ENCODE measurements at regions not wholly inside any gene's neighbourhood (a gene's known extent, or its start where the extent isn't known, plus 50 kb on each side); places are given as distances from the start of the nearest gene placed in this dataset.

DNA sequence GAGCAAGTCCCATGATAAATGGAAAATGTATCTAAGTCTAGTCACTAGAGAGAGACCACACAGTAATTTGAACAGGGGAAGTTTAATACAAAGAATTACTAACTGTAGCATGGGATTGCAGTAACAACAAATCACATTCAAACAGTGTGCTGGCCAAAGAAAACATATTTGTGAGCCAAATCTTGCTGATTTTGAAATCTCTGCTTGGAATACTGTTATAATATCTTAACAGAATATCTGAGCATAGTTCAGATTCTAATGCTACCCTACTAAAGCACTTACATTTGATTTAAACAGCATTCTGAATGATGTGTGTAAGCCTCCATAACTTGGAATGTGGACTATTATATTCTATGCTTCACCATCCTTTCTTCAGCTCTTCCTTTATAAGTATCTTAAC is 270.0 kb upstream of the BRINP3 start:
- H3K27me3 ChIP-seq (ENCODE audit: insufficient read depth, insufficient read length): no peaks in the 10 kb centered on the region
- no peak for DNase-seq (ENCODE audit: low read depth, low spot score)
- H3K4me3 ChIP-seq (ENCODE audit: insufficient read length, low read depth): no peak overlapping the region
- no peaks in the 10 kb centered on the region for H3K36me3 ChIP-seq (ENCODE audit: insufficient read depth, insufficient read length, low read length)
- H3K4me1 ChIP-seq (ENCODE audit: insufficient read depth, insufficient read length): no peaks in the 10 kb centered on the region
- H3K9me3 ChIP-seq (ENCODE audit: insufficient read depth, low read length): no peaks in the 10 kb centered on the region
- TF ChIP-seq YY1 (IDR thresholded peaks at IDR 0.05; ENCODE audit: insufficient read depth, insufficient read length) (no peak), ZNF274 (IDR thresholded peaks at IDR 0.05; ENCODE audit: low read depth, low read length) (no peak), SUZ12 (IDR thresholded peaks at IDR 0.05; ENCODE audit: extremely low read depth, insufficient read depth, insufficient read length) (no peak)
- H3K9ac ChIP-seq (ENCODE audit: insufficient read length, low read depth): no peak overlapping the region

GRCh38 chr1:190752131-190752530 is 274.5 kb upstream of the BRINP3 start:
- no peaks in the 10 kb centered on the region for H3K4me1 ChIP-seq (ENCODE audit: insufficient read depth, insufficient read length)
- no peak for TF ChIP-seq ZNF274 (IDR thresholded peaks at IDR 0.05; ENCODE audit: low read depth, low read length)
- no peak for TF ChIP-seq SUZ12 (IDR thresholded peaks at IDR 0.05; ENCODE audit: extremely low read depth, insufficient read depth, insufficient read length)
- no peak for TF ChIP-seq YY1 (IDR thresholded peaks at IDR 0.05; ENCODE audit: insufficient read depth, insufficient read length)

DNA sequence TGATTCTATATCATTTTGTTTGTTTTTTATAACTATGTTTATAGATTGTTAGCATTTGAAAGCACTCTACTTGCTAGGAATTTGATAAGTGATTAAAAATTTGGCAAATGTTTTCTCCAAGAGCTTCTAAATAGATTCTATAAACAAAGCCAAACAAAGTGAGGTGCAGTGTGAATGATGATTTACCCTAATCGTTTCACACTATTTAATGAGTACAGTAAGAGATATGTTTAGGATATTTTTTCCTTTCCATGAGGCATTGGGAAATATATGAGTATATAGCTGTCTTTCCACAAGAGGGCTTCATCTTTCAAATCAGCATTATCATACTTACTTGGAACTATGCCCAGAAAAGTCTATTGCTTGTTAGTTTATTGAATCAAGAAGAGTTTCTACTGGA is 277.0 kb upstream of the BRINP3 start:
- no peak overlapping the region for H3K4me3 ChIP-seq (ENCODE audit: insufficient read length, low read depth)
- no peak for DNase-seq (ENCODE audit: low read depth, low spot score)

More at GRCh38 chr1:190752131-190752530, 274.5 kb upstream of the BRINP3 start:
- Histone ChIP-seq H3K9me3 (ENCODE audit: insufficient read depth, low read length) (no peaks in the 10 kb centered on the region), H3K27me3 (ENCODE audit: insufficient read depth, insufficient read length) (no peaks in the 10 kb centered on the region), H3K36me3 (ENCODE audit: insufficient read depth, insufficient read length, low read length) (no peaks in the 10 kb centered on the region), H3K4me3 (ENCODE audit: insufficient read length, low read depth) (no peak overlapping the region), H3K9ac (ENCODE audit: insufficient read length, low read depth) (no peak overlapping the region)
- DNase-seq (ENCODE audit: low read depth, low spot score): no peak

DNA sequence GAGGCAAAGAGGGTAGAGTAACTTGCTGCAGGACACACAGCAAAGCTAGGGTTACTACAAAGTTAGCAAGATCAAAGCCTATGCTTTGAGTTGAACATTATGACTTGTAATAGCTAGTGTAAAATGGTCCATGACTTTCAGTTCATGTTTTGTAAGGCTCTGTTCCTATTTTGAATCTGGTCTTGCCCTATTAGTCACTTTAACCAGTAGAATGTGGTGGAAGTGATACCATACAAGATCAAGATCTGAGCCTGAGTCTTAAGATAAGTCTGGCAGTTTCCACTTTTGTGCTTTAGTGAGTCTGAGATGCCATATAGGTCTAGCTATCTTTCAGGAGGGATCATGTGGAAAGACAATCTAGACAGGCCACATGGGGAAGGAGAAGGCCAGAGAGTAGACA is 282.1 kb upstream of the BRINP3 start:
- H3K4me1 ChIP-seq (ENCODE audit: insufficient read depth, insufficient read length): no peaks in the 10 kb centered on the region
- no peak overlapping the region for H3K4me3 ChIP-seq (ENCODE audit: insufficient read length, low read depth)
- H3K27me3 ChIP-seq (ENCODE audit: insufficient read depth, insufficient read length): no peaks in the 10 kb centered on the region
- TF ChIP-seq ZNF274 (IDR thresholded peaks at IDR 0.05; ENCODE audit: low read depth, low read length) (no peak), YY1 (IDR thresholded peaks at IDR 0.05; ENCODE audit: insufficient read depth, insufficient read length) (no peak), SUZ12 (IDR thresholded peaks at IDR 0.05; ENCODE audit: extremely low read depth, insufficient read depth, insufficient read length) (no peak)
- H3K36me3 ChIP-seq (ENCODE audit: insufficient read depth, insufficient read length, low read length): no peaks in the 10 kb centered on the region
- no peaks in the 10 kb centered on the region for H3K9me3 ChIP-seq (ENCODE audit: insufficient read depth, low read length)
- no peak overlapping the region for H3K9ac ChIP-seq (ENCODE audit: insufficient read length, low read depth)
- DNase-seq (ENCODE audit: low read depth, low spot score): no peak

More for the DNA sequence above, 277.0 kb upstream of the BRINP3 start:
- Histone ChIP-seq H3K36me3 (ENCODE audit: insufficient read depth, insufficient read length, low read length) (no peaks in the 10 kb centered on the region), H3K4me1 (ENCODE audit: insufficient read depth, insufficient read length) (no peaks in the 10 kb centered on the region), H3K9ac (ENCODE audit: insufficient read length, low read depth) (no peak overlapping the region), H3K27me3 (ENCODE audit: insufficient read depth, insufficient read length) (no peaks in the 10 kb centered on the region), H3K9me3 (ENCODE audit: insufficient read depth, low read length) (no peaks in the 10 kb centered on the region)
- no peak for TF ChIP-seq SUZ12 (IDR thresholded peaks at IDR 0.05; ENCODE audit: extremely low read depth, insufficient read depth, insufficient read length)
- no peak for TF ChIP-seq YY1 (IDR thresholded peaks at IDR 0.05; ENCODE audit: insufficient read depth, insufficient read length)
- no peak for TF ChIP-seq ZNF274 (IDR thresholded peaks at IDR 0.05; ENCODE audit: low read depth, low read length)

DNA sequence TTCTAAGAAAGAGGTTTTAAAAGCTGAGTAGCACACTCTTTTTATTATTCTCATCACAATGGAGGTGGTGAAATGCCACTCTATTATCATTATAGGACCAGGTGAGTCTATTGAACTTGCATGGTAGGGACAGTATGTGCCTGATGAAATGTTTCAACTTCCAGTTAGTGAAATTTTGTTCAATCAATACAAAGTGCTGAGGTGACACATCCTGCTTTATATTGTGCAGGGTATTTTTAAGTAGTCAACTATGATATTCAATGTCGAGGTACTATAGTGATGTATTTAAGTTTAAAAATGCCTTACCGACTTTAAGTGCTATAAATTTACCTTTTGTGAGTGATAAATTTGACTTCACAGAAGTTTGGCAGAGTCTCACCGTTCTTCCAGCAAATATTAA is 284.7 kb upstream of the BRINP3 start:
- TF ChIP-seq ZNF274 (IDR thresholded peaks at IDR 0.05; ENCODE audit: low read depth, low read length) (no peak), SUZ12 (IDR thresholded peaks at IDR 0.05; ENCODE audit: extremely low read depth, insufficient read depth, insufficient read length) (no peak), YY1 (IDR thresholded peaks at IDR 0.05; ENCODE audit: insufficient read depth, insufficient read length) (no peak)

GRCh38 chr1:190792873-190793272 is 315.2 kb upstream of the BRINP3 start:
- no peak overlapping the region for H3K9ac ChIP-seq (ENCODE audit: insufficient read length, low read depth)
- H3K36me3 ChIP-seq (ENCODE audit: insufficient read depth, insufficient read length, low read length): no peaks in the 10 kb centered on the region
- H3K9me3 ChIP-seq (ENCODE audit: insufficient read depth, low read length): no peaks in the 10 kb centered on the region
- H3K4me1 ChIP-seq (ENCODE audit: insufficient read depth, insufficient read length): no peaks in the 10 kb centered on the region
- H3K4me3 ChIP-seq (ENCODE audit: insufficient read length, low read depth): no peak overlapping the region
- H3K27me3 ChIP-seq (ENCODE audit: insufficient read depth, insufficient read length): no peaks in the 10 kb centered on the region
- DNase-seq (ENCODE audit: low read depth, low spot score): no peak
- TF ChIP-seq ZNF274 (IDR thresholded peaks at IDR 0.05; ENCODE audit: low read depth, low read length): no peak
- TF ChIP-seq SUZ12 (IDR thresholded peaks at IDR 0.05; ENCODE audit: extremely low read depth, insufficient read depth, insufficient read length): no peak
- TF ChIP-seq YY1 (IDR thresholded peaks at IDR 0.05; ENCODE audit: insufficient read depth, insufficient read length): no peak

More for the DNA sequence above, 284.7 kb upstream of the BRINP3 start:
- H3K4me3 ChIP-seq (ENCODE audit: insufficient read length, low read depth): no peak overlapping the region
- no peak for DNase-seq (ENCODE audit: low read depth, low spot score)
- H3K9ac ChIP-seq (ENCODE audit: insufficient read length, low read depth): no peak overlapping the region
- no peaks in the 10 kb centered on the region for H3K4me1 ChIP-seq (ENCODE audit: insufficient read depth, insufficient read length)
- no peaks in the 10 kb centered on the region for H3K36me3 ChIP-seq (ENCODE audit: insufficient read depth, insufficient read length, low read length)
- no peaks in the 10 kb centered on the region for H3K9me3 ChIP-seq (ENCODE audit: insufficient read depth, low read length)
- H3K27me3 ChIP-seq (ENCODE audit: insufficient read depth, insufficient read length): no peaks in the 10 kb centered on the region

GRCh38 chr1:190807629-190808028 is 330.0 kb upstream of the BRINP3 start:
- Histone ChIP-seq H3K27me3 (ENCODE audit: insufficient read depth, insufficient read length) (no peaks in the 10 kb centered on the region), H3K36me3 (ENCODE audit: insufficient read depth, insufficient read length, low read length) (no peaks in the 10 kb centered on the region), H3K4me3 (ENCODE audit: insufficient read length, low read depth) (no peak overlapping the region), H3K9me3 (ENCODE audit: insufficient read depth, low read length) (no peaks in the 10 kb centered on the region), H3K4me1 (ENCODE audit: insufficient read depth, insufficient read length) (no peaks in the 10 kb centered on the region), H3K9ac (ENCODE audit: insufficient read length, low read depth) (no peak overlapping the region)
- DNase-seq (ENCODE audit: low read depth, low spot score): no peak
- TF ChIP-seq ZNF274 (IDR thresholded peaks at IDR 0.05; ENCODE audit: low read depth, low read length) (no peak), YY1 (IDR thresholded peaks at IDR 0.05; ENCODE audit: insufficient read depth, insufficient read length) (no peak), SUZ12 (IDR thresholded peaks at IDR 0.05; ENCODE audit: extremely low read depth, insufficient read depth, insufficient read length) (no peak)

All from NT2/D1 (cell line).